SK-N-SH (cell line): ENCODE measurements at regions not wholly inside any gene's neighbourhood (a gene's known extent, or its start where the extent isn't known, plus 50 kb on each side); places are given as distances from the start of the nearest gene placed in this dataset.

ENCODE experiments used
- EP300 ChIP-seq, 2 experiments: IDR thresholded peaks; 2 replicates each; pipeline versions ENCODE4 v1.4.0 to v1.6.1; 2012; ENCODE audit warnings: borderline replicate concordance in 1 of 2, low read depth in 1 of 2, low read length in 1 of 2
- EZH2phosphoT487 ChIP-seq: fragments of 200-600 bp; sonication (generic); IDR thresholded peaks from 2 replicates; pipeline ENCODE4 v1.6.1; 2017; ENCODE audit warnings: low read depth, mixed run types, mild to moderate bottlenecking, antibody characterized with exemption, moderate library complexity, borderline replicate concordance
- GABPA ChIP-seq: IDR thresholded peaks from 2 replicates; pipeline ENCODE4 v1.4.0; 2012; ENCODE audit warnings: low read depth, mild to moderate bottlenecking
- NFIC ChIP-seq: IDR thresholded peaks from 2 replicates; pipeline ENCODE4 v1.4.0; 2012; ENCODE audit warnings: borderline replicate concordance
- POLR2AphosphoS5 ChIP-seq: IDR thresholded peaks from 2 replicates; pipeline ENCODE4 v1.6.1; 2012; ENCODE audit warnings: low read depth, low read length
- RAD21 ChIP-seq: IDR thresholded peaks from 2 replicates; pipeline ENCODE4 v1.6.1; 2012; ENCODE audit warnings: mild to moderate bottlenecking, low read length
- RCOR1 ChIP-seq: fragments of 150-350 bp; IDR thresholded peaks from 2 replicates; pipeline ENCODE4 v1.6.1; 2017; ENCODE audit warnings: antibody characterized with exemption, low read length
- SMC3 ChIP-seq: IDR thresholded peaks from 2 replicates; pipeline ENCODE4 v1.6.1; 2012; ENCODE audit warnings: low read depth, low read length, improper control_type of control experiment
- TAF1 ChIP-seq: IDR thresholded peaks from 2 replicates; pipeline ENCODE4 v1.6.1; 2012; ENCODE audit warnings: low read depth, mild to moderate bottlenecking, low read length, moderate library complexity, borderline replicate concordance
- TCF12 ChIP-seq: IDR thresholded peaks from 2 replicates; pipeline ENCODE4 v1.4.0; 2012
- TF ChIP-seq, protein P1 (sequence below): fragments of 200-600 bp; sonication (generic); IDR thresholded peaks from 2 replicates; pipeline ENCODE4 v1.6.1; 2017; ENCODE audit warnings: antibody characterized with exemption, mild to moderate bottlenecking, moderate library complexity
- TF ChIP-seq, protein P2 (sequence below): IDR thresholded peaks from 2 replicates; pipeline ENCODE4 v1.6.1; 2012; ENCODE audit warnings: mild to moderate bottlenecking, low read depth, low read length, moderate library complexity

DNA sequence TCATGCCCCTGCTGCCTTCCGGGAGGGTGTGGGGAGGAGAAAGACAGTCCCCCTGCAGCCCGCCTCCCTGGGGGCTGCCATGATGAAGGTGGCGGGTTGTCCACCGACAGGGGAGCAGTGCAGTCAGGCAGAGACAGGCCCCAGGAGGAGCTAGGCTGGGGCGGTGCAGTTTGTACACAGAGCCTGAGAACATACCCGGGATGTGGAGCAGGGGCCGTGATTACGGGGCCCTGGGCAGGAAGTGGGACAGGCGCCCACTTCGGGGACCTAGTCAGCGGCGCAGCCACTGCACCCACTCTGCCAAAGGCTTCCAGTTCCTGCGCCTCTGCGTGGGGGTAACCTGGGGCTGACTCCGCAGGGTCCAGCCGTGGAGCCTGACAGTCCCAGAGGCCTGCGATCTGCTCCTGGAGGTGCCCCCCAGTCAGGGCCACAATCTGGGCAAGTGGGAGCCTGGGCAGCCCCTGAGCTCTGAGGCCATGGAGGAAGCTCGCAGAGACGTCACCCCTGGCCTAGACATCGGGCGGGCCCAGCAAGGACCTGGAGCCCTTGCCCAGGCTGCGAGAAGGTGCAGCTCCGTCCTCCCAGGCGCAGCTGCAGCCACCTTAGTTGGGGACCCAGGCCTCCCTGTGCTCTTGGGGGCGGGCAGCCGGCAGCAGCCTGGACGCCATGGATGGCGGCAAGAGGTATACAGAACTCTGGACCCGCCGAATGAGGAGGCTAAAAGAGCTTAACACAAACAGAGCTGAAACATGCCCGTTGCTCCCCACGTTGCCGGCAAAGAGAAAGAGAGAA, 1356.8 kb downstream of the XPNPEP1 start:
- TF ChIP-seq, protein P1, sequence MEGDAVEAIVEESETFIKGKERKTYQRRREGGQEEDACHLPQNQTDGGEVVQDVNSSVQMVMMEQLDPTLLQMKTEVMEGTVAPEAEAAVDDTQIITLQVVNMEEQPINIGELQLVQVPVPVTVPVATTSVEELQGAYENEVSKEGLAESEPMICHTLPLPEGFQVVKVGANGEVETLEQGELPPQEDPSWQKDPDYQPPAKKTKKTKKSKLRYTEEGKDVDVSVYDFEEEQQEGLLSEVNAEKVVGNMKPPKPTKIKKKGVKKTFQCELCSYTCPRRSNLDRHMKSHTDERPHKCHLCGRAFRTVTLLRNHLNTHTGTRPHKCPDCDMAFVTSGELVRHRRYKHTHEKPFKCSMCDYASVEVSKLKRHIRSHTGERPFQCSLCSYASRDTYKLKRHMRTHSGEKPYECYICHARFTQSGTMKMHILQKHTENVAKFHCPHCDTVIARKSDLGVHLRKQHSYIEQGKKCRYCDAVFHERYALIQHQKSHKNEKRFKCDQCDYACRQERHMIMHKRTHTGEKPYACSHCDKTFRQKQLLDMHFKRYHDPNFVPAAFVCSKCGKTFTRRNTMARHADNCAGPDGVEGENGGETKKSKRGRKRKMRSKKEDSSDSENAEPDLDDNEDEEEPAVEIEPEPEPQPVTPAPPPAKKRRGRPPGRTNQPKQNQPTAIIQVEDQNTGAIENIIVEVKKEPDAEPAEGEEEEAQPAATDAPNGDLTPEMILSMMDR, result no peak
- TF ChIP-seq GABPA (no peak), POLR2AphosphoS5 (no peak), RAD21 (no peak), EP300 (IDR thresholded peaks at IDR 0.05; ENCODE audit: borderline replicate concordance in 1 of 2, low read depth in 1 of 2, low read length in 1 of 2) (no peak), EZH2phosphoT487 (no peak), TAF1 (no peak), TCF12 (no peak), SMC3 (no peak), NFIC (no peak), RCOR1 (no peak)
- TF ChIP-seq, protein P2, sequence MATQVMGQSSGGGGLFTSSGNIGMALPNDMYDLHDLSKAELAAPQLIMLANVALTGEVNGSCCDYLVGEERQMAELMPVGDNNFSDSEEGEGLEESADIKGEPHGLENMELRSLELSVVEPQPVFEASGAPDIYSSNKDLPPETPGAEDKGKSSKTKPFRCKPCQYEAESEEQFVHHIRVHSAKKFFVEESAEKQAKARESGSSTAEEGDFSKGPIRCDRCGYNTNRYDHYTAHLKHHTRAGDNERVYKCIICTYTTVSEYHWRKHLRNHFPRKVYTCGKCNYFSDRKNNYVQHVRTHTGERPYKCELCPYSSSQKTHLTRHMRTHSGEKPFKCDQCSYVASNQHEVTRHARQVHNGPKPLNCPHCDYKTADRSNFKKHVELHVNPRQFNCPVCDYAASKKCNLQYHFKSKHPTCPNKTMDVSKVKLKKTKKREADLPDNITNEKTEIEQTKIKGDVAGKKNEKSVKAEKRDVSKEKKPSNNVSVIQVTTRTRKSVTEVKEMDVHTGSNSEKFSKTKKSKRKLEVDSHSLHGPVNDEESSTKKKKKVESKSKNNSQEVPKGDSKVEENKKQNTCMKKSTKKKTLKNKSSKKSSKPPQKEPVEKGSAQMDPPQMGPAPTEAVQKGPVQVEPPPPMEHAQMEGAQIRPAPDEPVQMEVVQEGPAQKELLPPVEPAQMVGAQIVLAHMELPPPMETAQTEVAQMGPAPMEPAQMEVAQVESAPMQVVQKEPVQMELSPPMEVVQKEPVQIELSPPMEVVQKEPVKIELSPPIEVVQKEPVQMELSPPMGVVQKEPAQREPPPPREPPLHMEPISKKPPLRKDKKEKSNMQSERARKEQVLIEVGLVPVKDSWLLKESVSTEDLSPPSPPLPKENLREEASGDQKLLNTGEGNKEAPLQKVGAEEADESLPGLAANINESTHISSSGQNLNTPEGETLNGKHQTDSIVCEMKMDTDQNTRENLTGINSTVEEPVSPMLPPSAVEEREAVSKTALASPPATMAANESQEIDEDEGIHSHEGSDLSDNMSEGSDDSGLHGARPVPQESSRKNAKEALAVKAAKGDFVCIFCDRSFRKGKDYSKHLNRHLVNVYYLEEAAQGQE, result no peak
